ENCODE measurements at regions not wholly inside any gene's neighbourhood (a gene's known extent, or its start where the extent isn't known, plus 50 kb on each side); places are given as distances from the start of the nearest gene placed in this dataset.

DNA sequence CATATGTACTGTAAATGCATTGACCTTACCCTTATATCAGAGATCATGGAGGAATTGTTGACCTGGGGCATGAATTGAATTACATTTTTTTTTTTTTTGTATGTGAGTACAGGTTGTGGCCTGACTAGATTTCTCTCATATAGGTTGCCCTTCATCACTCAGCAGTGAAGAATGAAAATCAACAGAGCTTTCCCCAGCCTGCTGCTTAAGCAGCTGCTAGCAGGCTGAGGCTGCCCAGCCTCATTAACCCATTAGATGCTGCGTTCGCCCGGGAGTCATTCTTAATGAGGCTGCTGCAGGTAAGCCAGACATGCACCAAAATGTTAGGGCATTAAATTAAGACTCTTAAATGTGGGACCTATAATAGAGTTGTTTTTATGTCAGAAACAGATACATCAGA is 236.0 kb downstream of the ETNK1 start:
- DNase-seq (ENCODE audit: low read depth) = no peak
- no peak overlapping the region for H3K4me3 ChIP-seq (ENCODE audit: low read depth, low read length)
- TF ChIP-seq, protein P1, sequence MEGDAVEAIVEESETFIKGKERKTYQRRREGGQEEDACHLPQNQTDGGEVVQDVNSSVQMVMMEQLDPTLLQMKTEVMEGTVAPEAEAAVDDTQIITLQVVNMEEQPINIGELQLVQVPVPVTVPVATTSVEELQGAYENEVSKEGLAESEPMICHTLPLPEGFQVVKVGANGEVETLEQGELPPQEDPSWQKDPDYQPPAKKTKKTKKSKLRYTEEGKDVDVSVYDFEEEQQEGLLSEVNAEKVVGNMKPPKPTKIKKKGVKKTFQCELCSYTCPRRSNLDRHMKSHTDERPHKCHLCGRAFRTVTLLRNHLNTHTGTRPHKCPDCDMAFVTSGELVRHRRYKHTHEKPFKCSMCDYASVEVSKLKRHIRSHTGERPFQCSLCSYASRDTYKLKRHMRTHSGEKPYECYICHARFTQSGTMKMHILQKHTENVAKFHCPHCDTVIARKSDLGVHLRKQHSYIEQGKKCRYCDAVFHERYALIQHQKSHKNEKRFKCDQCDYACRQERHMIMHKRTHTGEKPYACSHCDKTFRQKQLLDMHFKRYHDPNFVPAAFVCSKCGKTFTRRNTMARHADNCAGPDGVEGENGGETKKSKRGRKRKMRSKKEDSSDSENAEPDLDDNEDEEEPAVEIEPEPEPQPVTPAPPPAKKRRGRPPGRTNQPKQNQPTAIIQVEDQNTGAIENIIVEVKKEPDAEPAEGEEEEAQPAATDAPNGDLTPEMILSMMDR (IDR thresholded peaks at IDR 0.05; ENCODE audit: low read depth, low read length, missing control alignments) = no peak

DNA sequence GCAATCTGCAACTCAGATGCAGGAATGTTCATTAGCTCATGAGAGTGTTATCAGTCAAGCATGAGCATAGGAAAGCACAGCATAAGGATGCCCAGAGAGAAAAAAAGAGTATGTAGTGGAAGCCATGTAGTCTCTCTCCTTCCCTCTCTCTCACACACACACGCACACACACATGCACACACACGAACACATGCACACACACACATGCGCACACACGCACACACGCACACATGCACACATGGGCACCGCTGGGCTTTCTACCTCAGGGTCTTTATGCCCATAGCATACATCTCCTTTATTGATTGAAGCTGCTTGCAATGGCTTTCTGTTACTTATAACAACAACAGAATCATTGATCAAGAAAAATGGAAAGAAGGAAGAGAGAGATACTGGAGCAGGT is 240.9 kb downstream of the ETNK1 start:
- no peak overlapping the region for H3K4me3 ChIP-seq (ENCODE audit: low read depth, low read length)
- no peak for DNase-seq (ENCODE audit: low read depth)
- TF ChIP-seq, protein P1 (IDR thresholded peaks at IDR 0.05; ENCODE audit: low read depth, low read length, missing control alignments) = no peak

DNA sequence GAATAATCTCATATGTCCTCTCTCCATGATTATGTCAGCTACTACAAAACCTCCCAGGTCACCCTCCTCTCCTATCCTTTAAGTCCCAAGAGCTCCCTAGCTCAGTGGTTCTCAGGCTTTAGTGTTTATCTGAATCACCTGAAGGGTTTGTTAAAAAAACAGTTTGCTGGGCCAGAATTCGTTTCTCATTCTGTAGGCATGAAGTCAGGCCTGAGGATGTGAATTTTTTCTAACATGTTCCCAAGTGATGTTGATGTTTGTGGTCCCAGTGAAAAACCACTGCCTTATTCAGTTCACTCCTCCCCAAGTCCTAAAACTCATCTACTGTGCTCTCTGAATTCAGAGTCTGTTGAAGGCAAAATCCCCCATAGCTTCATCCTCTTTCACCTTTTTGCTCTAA is 241.4 kb downstream of the ETNK1 start:
- DNase-seq (ENCODE audit: low read depth) = no peak
- TF ChIP-seq, protein P1 (IDR thresholded peaks at IDR 0.05; ENCODE audit: low read depth, low read length, missing control alignments) = no peak
- H3K4me3 ChIP-seq (ENCODE audit: low read depth, low read length) = no peak overlapping the region

DNA sequence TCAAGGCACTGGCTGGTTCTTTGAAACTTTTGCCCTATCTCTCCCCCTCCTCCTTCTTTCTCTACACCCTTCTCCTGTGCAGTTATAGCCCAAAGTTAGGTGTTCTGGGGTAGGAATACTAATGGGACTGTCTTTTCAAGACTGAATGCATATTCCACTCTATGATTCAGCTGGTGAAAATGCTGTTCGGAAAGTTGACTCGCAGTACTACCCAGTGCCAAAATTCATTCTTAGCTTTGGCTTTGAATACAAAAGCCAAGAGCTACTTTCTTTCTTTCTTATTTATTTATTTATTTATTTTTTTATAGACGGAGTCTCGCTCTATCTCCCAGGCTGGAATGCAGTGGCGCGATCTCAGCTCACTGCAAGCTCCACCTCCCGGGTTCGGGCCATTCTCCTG is 249.2 kb downstream of the ETNK1 start:
- no peak overlapping the region for H3K4me3 ChIP-seq (ENCODE audit: low read depth, low read length)
- DNase-seq (ENCODE audit: low read depth) = no peak
- TF ChIP-seq, protein P1 (IDR thresholded peaks at IDR 0.05; ENCODE audit: low read depth, low read length, missing control alignments) = no peak

DNA sequence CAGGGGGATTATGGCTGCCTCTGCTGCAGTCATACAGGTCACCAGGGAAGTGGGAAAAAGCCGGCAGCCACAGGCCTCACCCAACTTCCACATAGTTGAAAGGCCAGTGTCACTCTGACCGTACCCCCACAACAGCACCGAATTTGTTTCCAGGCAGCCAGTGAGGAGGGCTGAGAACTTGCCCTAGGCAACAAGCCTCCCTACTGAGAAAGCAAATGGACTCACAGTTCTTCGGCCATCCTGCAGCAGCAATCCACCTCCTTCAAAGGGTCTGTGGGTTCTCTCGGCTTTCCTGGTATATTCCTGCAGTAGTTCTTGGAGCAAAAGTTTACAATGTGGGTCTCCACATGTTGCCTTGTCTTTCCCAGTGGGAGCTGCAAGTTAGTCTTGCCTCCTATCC is 251.3 kb downstream of the ETNK1 start:
- TF ChIP-seq, protein P1 (IDR thresholded peaks at IDR 0.05; ENCODE audit: low read depth, low read length, missing control alignments) = no peak
- DNase-seq (ENCODE audit: low read depth) = no peak
- H3K4me3 ChIP-seq (ENCODE audit: low read depth, low read length) = no peak overlapping the region

DNA sequence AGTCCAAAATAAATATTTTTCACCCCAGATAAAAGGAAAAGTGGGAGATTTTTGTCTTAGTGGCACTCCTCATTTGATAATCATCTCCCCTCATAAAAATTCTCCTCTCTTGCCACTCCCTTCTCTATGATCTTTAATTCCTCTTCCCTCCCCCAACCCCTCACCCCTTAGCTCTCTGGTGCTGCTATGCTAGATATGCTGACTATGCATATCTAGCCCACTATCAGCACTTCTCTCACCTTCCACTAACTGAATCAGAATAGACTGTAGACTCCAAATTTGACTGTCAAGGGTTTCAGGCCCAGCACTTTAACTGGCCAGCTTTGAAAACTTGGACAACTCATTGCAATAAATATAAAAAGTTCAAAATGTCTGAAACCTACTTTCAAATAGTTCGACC is 254.2 kb downstream of the ETNK1 start:
- DNase-seq (ENCODE audit: low read depth) = no peak
- TF ChIP-seq, protein P1 (IDR thresholded peaks at IDR 0.05; ENCODE audit: low read depth, low read length, missing control alignments) = no peak
- H3K4me3 ChIP-seq (ENCODE audit: low read depth, low read length) = no peak overlapping the region

DNA sequence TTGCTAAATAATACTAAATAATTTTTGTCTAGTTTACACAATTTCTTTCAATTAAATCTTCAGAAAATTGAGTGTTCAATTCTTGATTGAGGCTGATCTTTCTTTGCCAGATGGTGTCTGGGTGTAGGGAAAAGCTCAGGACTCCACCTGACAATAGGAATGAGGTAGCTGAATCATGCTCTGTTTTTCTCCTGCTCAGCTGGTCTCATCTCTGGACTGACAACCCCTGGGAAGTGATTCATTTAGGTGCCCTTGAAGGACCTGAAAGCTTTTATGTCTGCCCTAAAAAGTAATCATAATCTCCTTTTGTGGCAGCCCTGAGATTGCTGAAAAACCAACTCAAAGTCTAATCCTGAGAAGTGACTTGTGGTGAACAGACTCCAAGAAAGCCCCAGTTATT is 255.4 kb downstream of the ETNK1 start:
- no peak overlapping the region for H3K4me3 ChIP-seq (ENCODE audit: low read depth, low read length)
- TF ChIP-seq, protein P1 (IDR thresholded peaks at IDR 0.05; ENCODE audit: low read depth, low read length, missing control alignments) = no peak
- no peak for DNase-seq (ENCODE audit: low read depth)
